ENCODE measurements at regions not wholly inside any gene's neighbourhood (a gene's known extent, or its start where the extent isn't known, plus 50 kb on each side); places are given as distances from the start of the nearest gene placed in this dataset.

- no peak for DNase-seq (ENCODE audit: extremely low read depth, insufficient read length)
- TF ChIP-seq, protein P1, sequence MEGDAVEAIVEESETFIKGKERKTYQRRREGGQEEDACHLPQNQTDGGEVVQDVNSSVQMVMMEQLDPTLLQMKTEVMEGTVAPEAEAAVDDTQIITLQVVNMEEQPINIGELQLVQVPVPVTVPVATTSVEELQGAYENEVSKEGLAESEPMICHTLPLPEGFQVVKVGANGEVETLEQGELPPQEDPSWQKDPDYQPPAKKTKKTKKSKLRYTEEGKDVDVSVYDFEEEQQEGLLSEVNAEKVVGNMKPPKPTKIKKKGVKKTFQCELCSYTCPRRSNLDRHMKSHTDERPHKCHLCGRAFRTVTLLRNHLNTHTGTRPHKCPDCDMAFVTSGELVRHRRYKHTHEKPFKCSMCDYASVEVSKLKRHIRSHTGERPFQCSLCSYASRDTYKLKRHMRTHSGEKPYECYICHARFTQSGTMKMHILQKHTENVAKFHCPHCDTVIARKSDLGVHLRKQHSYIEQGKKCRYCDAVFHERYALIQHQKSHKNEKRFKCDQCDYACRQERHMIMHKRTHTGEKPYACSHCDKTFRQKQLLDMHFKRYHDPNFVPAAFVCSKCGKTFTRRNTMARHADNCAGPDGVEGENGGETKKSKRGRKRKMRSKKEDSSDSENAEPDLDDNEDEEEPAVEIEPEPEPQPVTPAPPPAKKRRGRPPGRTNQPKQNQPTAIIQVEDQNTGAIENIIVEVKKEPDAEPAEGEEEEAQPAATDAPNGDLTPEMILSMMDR (IDR thresholded peaks at IDR 0.05; ENCODE audit: insufficient read depth, low read length, poor library complexity, severe bottlenecking): no peak
- H3K4me3 ChIP-seq (replicated peaks; ENCODE audit: low read depth, low read length): no peak overlapping the region
- H3K27me3 ChIP-seq (replicated peaks; ENCODE audit: control insufficient read depth, insufficient read depth, low read length): no peaks in the 10 kb centered on the region
- H3K36me3 ChIP-seq (ENCODE audit: control insufficient read depth, insufficient read depth, low read length): no peaks in the 10 kb centered on the region
Measured at GRCh38 chr5:6084836-6085235, 293.5 kb downstream of the MED10 start.

GRCh38 chr5:6084376-6084775 is 294.0 kb downstream of the MED10 start:
- no peak overlapping the region for H3K4me3 ChIP-seq (replicated peaks; ENCODE audit: low read depth, low read length)

GRCh38 chr5:6083311-6083978 is 294.9 kb downstream of the MED10 start:
- DNase-seq (ENCODE audit: extremely low read depth, insufficient read length): no peak
- Histone ChIP-seq H3K4me3 (replicated peaks; ENCODE audit: low read depth, low read length) (no peak overlapping the region), H3K36me3 (ENCODE audit: control insufficient read depth, insufficient read depth, low read length) (no peaks in the 10 kb centered on the region), H3K27me3 (replicated peaks; ENCODE audit: control insufficient read depth, insufficient read depth, low read length) (no peaks in the 10 kb centered on the region)
- TF ChIP-seq, protein P1 (IDR thresholded peaks at IDR 0.05; ENCODE audit: insufficient read depth, low read length, poor library complexity, severe bottlenecking): no peak

More at GRCh38 chr5:6084376-6084775, 294.0 kb downstream of the MED10 start:
- no peaks in the 10 kb centered on the region for H3K27me3 ChIP-seq (replicated peaks; ENCODE audit: control insufficient read depth, insufficient read depth, low read length)
- no peaks in the 10 kb centered on the region for H3K36me3 ChIP-seq (ENCODE audit: control insufficient read depth, insufficient read depth, low read length)
- no peak for DNase-seq (ENCODE audit: extremely low read depth, insufficient read length)
- TF ChIP-seq, protein P1 (IDR thresholded peaks at IDR 0.05; ENCODE audit: insufficient read depth, low read length, poor library complexity, severe bottlenecking): no peak

- TF ChIP-seq, protein P1 (IDR thresholded peaks at IDR 0.05; ENCODE audit: insufficient read depth, low read length, poor library complexity, severe bottlenecking): no peak
- no peaks in the 10 kb centered on the region for H3K36me3 ChIP-seq (ENCODE audit: control insufficient read depth, insufficient read depth, low read length)
- DNase-seq (ENCODE audit: extremely low read depth, insufficient read length): no peak
- H3K4me3 ChIP-seq (replicated peaks; ENCODE audit: low read depth, low read length): no peak overlapping the region
- no peaks in the 10 kb centered on the region for H3K27me3 ChIP-seq (replicated peaks; ENCODE audit: control insufficient read depth, insufficient read depth, low read length)
Measured at GRCh38 chr5:6082685-6083084, 295.7 kb downstream of the MED10 start.

DNA sequence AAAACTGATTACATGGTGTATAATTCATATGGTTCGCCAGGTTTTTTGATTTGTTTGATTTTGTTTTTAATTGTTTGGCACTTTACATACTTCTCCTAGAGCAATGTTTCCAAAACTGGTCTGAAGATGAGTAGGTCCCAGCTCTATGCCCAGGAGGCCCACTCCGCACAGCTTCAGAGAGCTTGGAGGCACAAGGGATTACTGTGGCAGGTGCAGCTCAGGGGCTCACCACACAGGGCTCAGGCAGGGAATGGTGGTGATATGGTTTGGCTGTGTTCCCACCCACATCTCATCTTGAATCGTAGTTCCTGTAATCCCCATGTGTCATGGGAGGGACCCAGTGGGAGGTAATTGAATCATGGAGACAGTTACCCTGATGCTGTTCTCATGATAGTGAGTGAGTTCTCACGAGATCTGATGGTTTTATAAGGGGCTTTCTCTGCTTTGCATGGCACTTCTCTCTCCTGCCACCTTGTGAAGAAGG is 296.6 kb downstream of the MED10 start:
- H3K27me3 ChIP-seq (replicated peaks; ENCODE audit: control insufficient read depth, insufficient read depth, low read length): no peaks in the 10 kb centered on the region
- no peak overlapping the region for H3K4me3 ChIP-seq (replicated peaks; ENCODE audit: low read depth, low read length)
- DNase-seq (ENCODE audit: extremely low read depth, insufficient read length): no peak
- TF ChIP-seq, protein P1 (IDR thresholded peaks at IDR 0.05; ENCODE audit: insufficient read depth, low read length, poor library complexity, severe bottlenecking): no peak
- H3K36me3 ChIP-seq (ENCODE audit: control insufficient read depth, insufficient read depth, low read length): no peaks in the 10 kb centered on the region
